GM19043 (cell line): ENCODE measurements at regions not wholly inside any gene's neighbourhood (a gene's known extent, or its start where the extent isn't known, plus 50 kb on each side); places are given as distances from the start of the nearest gene placed in this dataset.
"Not testable (repeated sequence)": the region's sequence is repeated elsewhere in the genome, so short reads cannot be mapped to it uniquely, and the experiment has no call there.

ENCODE experiments used
- ATAC-seq: cut with Tn5 transposase; IDR thresholded peaks from one replicate; pipeline ENCODE4 v1.9.1; 2021; ENCODE audit warnings: low read depth; ENCODE audit not compliant: unreplicated experiment

GRCh38 chr11:106480581-106481190 lies 403.2 kb downstream of the AASDHPPT start:
- ATAC-seq, result no peak

DNA sequence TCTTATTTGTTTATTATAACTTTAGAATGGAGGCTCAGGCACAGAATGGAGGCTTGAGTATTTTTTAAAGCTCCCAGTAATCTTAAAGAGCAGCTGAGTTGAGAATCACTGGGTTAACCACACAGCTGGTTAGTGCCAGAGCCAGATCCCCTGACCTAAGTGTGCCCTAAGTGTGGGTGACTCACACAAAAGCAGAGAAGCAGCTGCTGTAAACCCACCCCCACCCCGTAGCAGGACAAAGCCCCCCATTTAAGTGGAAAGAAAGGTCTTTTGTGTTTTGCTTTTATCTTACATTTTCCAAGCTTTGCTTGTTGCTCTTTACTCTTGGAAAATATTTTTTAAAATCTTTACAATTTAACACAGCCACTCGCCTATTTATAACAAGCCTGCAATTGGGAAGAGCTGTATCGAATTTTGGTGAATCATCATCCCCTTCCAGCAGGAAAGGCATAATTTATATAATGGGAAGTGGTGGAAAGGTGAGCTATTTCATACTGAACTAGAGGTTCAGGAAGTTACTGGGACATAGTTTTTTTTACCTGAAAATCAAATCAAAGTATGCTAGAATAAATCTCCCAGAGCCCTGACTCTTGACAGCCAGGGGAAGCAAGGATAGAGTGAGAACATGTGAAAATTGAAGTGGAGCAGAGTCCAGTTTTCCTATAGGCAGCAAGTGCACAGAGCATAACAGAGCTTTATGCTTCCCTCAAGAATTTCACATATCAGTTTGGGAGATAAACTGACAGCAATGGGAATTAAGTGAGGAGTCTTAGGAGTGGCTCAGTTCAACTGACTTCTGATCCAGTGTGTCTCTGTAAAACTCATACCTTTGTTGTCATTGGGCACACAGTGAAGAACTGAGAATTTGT lies 405.7 kb downstream of the AASDHPPT start:
- no peak for ATAC-seq

GRCh38 chr11:106491751-106492150 lies 414.3 kb downstream of the AASDHPPT start:
- no peak for ATAC-seq

DNA sequence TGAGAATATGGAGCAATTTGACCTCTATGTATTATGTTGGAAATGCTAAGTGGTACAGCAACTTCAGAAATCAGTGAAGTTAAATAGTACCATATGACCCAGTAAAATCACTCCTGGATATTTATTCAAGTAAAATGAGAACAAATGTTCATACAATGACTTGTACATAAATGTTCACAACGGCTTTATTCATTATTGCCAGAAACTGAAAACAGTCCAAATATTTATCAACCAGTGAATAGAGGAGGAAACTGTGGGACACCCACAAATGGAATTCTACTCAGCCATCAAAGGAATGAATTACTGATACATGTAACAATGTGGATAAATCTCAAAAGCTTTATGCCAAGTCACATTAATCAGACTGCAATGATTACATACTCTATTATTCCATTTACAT lies 416.3 kb downstream of the AASDHPPT start:
- no peak for ATAC-seq

DNA sequence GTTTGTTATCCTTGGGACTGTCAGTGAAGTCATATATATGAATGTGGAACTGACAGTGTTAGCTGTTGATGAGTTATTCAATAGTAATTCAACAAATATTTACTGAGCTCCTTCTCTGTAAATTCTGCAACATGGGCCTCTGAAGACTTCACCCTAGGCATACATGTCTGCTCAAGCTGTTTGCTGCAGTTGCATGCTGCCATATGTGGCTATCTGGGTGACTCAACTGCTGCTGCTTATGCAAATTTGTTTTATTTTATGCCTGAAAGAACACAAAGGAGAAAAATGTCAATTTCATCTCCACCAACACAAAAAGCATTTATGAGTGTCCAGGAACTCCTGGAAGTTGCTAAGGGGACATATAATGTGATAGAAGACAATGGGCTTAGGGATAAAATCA lies 417.6 kb downstream of the AASDHPPT start:
- ATAC-seq, result no peak

DNA sequence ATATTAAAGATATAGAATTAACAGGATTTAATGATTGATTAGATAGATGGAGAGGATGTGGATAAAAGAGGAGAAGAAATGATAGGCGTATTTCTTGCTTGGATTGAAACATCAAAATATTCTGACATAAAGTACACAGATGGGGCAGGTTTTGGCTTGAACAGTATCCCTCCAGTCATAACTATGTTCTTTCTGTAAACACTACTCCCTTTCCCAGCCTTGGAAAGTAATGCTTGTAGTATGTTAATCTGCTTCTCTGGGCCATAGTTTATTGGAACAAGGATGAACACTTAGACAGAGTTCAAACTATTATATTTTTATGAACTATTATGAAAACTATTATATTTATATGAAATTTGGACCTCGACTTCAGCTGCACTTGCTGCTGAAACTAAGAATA lies 419.2 kb downstream of the AASDHPPT start:
- no peak for ATAC-seq

DNA sequence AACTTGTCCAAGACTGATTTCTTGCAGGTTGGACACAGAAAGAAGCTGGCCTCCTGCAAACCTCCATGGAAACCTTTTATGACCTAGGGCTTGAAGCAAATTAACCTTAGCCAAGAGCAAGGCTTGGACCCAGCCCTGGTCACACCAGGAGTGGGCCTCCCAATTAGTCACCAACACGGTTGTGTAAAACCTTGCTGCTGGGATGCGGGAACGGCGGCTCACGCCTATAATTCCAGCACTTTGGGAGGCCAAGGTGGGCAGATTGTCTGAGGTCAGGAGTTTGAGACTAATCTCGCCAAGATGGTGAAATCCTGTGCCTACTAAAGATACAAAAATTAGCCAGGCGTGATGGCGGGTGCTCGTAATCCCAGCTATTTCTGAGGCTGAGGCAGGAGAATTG lies 419.9 kb downstream of the AASDHPPT start:
- no peak for ATAC-seq

DNA sequence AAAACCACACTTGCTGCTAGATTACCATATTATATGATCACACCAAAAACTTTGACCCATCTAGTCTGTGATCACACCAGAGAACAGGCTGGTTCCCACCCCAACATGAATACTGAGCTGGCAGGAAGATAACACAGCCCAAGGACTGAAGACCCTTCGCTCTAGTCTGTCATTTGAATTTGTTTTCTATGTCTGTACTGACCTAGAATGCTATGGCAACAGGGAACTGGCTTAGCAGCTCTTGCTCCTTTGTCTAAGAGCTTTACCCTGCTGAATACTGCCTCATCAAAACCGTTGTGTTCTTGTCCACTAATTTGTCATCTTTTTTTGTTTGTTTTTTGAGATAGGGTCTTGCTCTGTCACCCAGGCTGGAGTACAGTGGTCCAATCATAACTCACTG lies 420.4 kb downstream of the AASDHPPT start:
- no peak for ATAC-seq

GRCh38 chr11:106503901-106504300 lies 426.4 kb downstream of the AASDHPPT start:
- ATAC-seq, result no peak

DNA sequence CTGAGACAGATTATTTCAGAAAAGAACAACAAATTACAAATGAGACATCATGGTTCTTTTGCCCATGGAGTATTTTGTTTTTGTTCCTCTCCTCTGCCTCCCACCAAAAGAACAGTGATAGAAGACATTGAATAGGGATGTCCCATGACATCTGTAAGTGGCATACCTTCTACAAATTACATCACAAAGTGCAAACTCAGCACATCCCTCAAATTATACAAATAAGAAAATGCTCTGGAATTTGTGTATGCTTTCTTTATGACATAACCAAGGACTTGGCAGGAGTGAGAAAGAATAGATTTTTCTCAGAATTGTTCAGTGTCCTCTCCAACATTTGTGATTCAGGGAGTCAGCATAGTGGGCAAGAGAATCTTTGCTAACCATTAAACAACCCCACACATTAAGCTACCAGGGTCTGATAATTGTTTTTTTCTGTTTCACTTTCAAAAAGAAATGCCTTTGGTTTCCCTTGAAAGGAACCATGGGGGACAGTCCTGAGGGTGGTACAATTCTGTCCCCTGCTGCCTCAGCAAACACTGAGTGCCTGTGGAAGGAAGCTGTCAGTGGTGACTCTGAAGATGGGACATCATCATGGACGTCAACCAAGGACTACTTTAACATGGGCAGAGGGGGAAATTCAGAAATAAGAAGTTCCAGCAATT lies 430.3 kb downstream of the AASDHPPT start:
- no peak for ATAC-seq

DNA sequence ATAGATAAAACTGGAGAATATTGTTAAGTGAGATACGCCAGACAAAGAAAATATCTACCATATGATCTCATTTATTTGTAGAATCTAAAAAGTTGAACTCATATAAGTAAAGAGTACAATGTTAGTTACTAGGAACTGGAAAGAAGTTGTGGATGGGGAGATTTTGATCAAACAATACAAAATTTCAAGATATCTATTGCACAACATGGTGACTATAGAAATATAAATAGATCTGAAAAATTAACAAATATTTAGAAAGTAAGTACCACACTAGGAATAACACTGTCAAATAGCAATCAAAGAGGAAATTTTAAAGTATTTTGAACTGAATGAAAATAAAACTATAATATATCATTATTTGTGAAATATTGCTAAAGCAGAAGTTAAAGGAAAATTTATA lies 437.2 kb downstream of the AASDHPPT start:
- no peak for ATAC-seq

DNA sequence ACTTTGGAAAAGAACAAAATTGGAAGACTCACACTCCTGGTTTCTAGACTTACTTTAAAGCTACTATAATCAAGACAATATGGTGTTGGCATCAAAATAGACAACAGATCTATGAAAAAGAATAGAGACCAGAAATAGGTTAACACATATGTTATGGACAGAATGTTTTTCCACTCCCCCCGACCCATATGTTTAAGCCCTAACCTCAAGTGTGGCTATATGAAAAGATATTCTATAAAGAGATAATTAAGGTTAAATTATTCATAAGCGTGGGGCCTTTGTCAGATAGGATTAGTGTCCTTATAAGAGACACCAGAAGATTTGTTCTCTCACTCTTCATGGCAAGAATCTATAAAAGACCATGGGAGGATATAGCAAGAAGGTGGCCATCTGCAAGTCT lies 440.0 kb downstream of the AASDHPPT start:
- ATAC-seq, result no peak

DNA sequence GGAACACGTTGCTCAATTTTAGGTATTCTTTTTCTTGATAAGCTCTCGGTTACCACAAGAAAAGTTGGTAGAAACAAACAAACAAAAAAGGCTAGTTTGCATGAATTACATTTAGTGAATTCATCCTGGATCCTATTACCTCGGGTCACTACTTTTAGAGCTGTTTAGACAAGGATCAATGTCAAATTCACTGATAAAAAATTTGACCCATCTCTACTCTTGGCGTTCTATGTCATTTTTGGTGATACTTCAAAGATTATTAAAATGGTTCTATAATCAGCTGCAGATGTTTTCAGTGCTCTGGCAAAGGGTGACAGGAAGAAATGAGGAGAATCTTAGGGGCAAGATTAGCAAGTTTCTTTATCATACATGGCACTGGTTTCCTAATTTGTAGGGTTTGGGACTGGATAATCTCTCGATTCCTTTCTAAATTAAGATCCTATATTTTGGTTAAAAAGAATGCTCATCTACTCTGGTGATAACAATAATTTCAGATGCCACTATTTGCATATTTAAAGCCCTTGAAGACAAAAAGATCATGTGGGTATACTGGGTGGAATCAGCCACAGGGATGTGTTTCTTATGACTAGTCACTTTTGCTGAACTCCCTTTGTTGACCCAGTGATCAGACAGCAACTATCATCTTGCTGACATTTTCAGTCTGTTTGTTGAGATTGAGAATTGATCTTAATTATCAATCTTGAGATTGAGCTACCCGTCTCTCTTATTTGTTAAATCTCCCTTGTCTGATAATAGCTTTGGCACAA lies 442.9 kb downstream of the AASDHPPT start:
- ATAC-seq, result no peak

DNA sequence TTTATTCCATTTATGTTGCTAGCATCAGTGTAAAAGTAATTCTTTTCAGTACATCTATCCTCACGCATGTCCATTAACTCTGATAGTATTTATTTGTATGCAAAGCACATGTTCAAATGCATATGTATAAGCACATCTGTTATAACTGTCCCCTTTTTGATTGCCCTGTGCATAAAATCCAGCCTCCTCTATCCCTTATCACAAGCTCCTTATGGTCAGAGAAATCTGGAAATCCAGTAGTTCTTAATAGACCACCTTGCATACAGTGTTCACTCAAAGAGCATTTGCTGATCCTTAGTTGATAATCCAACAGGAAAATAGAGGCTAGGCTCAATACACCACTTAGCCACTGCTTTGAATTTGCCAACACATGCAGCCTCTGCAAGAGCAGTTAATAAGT lies 443.5 kb downstream of the AASDHPPT start:
- ATAC-seq, result no peak

GRCh38 chr11:106523171-106523570 lies 445.7 kb downstream of the AASDHPPT start:
- ATAC-seq, result no peak

DNA sequence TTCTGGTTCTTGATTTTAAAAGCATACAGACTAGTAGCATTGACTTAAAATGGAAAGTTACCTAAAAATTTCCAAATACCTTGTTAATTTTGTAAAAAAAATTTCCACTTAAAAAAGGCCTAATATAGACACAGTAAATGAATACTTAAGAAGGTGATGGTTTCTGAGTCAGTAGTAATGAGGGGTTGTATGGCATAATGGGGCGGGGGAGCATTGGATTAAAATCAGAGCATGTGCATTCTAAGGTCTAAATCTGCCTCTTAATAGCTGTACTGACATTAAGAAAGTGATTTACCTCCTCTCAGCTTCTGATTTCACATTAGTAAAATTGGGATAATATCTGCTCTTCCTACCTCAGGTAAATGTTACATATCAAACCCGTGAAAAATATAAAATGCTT lies 446.5 kb downstream of the AASDHPPT start:
- ATAC-seq, result no peak

DNA sequence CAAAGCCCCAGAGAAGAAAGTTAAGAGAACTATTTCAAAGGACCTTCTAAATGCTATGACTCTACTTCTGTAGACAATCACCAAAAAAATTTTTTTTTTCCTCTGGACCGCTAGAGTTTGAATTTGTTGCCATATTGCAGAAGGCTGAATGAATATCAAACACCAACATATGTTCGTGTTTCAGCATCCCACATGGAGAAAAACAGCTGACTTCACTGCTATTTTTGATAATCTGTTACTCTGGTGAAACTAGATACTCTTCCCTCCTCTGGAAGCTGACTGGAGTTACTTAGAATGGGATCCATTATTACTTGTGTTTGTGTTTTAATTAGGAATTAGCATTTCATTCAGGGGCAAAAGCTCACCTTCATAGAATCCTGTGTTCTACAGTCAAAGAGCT lies 447.0 kb downstream of the AASDHPPT start:
- no peak for ATAC-seq

DNA sequence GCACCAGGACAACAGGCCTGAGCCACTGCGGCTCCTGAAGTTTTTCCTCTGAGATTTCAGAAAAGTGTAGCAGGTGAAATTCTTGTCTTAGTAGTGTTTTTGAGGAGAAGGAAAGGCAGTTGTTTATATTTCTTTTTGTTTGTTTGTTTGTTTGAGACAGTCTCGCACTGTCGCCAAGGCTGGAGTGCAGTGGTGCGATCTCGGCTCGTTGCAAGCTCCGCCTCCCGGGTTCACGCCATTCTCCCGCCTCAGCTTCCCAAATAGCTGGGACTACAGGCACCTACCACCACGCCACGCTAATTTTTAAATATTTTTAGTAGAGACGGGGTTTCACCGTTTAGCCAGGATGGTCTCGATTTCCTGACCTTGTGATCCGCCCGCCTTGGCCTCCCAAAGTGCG lies 454.2 kb downstream of the AASDHPPT start:
- ATAC-seq, result not testable (repeated sequence)

GRCh38 chr11:106533046-106533445 lies 455.6 kb downstream of the AASDHPPT start:
- no peak for ATAC-seq

DNA sequence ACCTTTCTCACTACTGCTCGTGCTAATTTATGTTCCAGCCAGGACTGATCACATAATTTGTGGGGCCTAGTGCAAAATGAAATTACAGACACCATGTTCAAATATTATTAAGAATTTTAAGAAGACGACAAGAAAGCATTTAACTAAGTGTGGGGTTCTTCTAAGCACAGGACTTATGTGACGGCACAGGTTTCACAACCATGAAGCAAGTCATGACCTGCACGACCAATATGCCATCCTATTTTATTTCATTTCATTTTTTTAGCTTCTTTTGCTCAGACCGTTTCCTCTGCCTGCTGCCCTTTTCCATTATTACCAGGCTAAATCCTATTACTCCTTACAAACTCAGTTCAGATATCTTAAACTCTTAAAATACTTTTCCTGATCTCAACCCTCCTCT lies 462.5 kb downstream of the AASDHPPT start:
- no peak for ATAC-seq

- no peak for ATAC-seq
These were observed 469.9 kb downstream of the GUCY1A2 start for GRCh38 chr11:106548406-106548805.
